CD8-positive, alpha-beta memory T cell (primary cell): ENCODE measurements at regions not wholly inside any gene's neighbourhood (a gene's known extent, or its start where the extent isn't known, plus 50 kb on each side); places are given as distances from the start of the nearest gene placed in this dataset.
A peak's percentile ranks its signal among the peaks of the same experiment; 100 is the strongest.
"Not testable (repeated sequence)": the region's sequence is repeated elsewhere in the genome, so short reads cannot be mapped to it uniquely, and the experiment has no call there.

Experiments
- CTCF ChIA-PET: fragments of 350-600 bp; sonication (Branson Sonifier 250); formaldehyde crosslinking; loops from one replicate; lab custom pipeline; 2021; ENCODE audit warnings: antibody characterized with exemption; lab: Charles Lee
- POLR2A ChIA-PET: fragments of 350-600 bp; sonication (Branson Sonifier 250); formaldehyde crosslinking; loops from one replicate; lab custom pipeline; 2021; ENCODE audit warnings: antibody characterized with exemption; lab: Charles Lee
- DNase-seq, 5 donors: peaks; one replicate each; pipeline versions ENCODE4 v3.0.0 to v3.0.0-alpha.2; 2020 to 2022; ENCODE audit warnings: mixed read lengths in 1 of 5
- H3K27ac ChIP-seq: one replicate; pipeline ENCODE4 v1.7.0; 2013; ENCODE audit warnings: low read depth, mild to moderate bottlenecking, low read length, moderate library complexity
- H3K27me3 ChIP-seq: 2 replicates; pipeline ENCODE4 v1.7.0; 2013; ENCODE audit warnings: low read length, mild to moderate bottlenecking; ENCODE audit not compliant: insufficient read depth, poor library complexity, severe bottlenecking
- H3K36me3 ChIP-seq: 2 replicates; pipeline ENCODE4 v1.7.0; 2013; ENCODE audit warnings: mild to moderate bottlenecking, low read length, moderate library complexity; ENCODE audit not compliant: insufficient read depth
- H3K4me1 ChIP-seq: 2 replicates; pipeline ENCODE4 v1.7.0; 2013; ENCODE audit warnings: mild to moderate bottlenecking, low read length, moderate library complexity; ENCODE audit not compliant: insufficient read depth
- H3K4me3 ChIP-seq: 2 replicates; pipeline ENCODE4 v1.7.0; 2013; ENCODE audit warnings: mild to moderate bottlenecking, low read length
- H3K9me3 ChIP-seq: 2 replicates; pipeline ENCODE4 v1.7.0; 2013; ENCODE audit warnings: mild to moderate bottlenecking, low read length
- H3K27ac Mint-ChIP-seq, 8 donors: one replicate each; pipeline ENCODE4 v1.8.0; 2020 to 2021; ENCODE audit warnings: mixed read lengths in 8 of 8, mild to moderate bottlenecking in 6 of 8, inconsistent platforms in 3 of 8, moderate library complexity in 3 of 8
- H3K27me3 Mint-ChIP-seq, 2 donors: one replicate each; pipeline ENCODE4 v1.8.0; 2020 to 2021; ENCODE audit warnings: mixed read lengths in 2 of 2, mild to moderate bottlenecking in 1 of 2, moderate library complexity in 1 of 2
- H3K36me3 Mint-ChIP-seq, 3 donors: one replicate each; pipeline ENCODE4 v1.8.0; 2020 to 2021; ENCODE audit warnings: mixed read lengths in 3 of 3, inconsistent platforms in 1 of 3, mild to moderate bottlenecking in 1 of 3
- H3K4me1 Mint-ChIP-seq, 3 donors: one replicate each; pipeline ENCODE4 v1.8.0; 2020 to 2021; ENCODE audit warnings: mixed read lengths in 3 of 3, inconsistent platforms in 1 of 3, mild to moderate bottlenecking in 1 of 3
- H3K4me3 Mint-ChIP-seq, 7 donors: one replicate each; pipeline ENCODE4 v1.8.0; 2020 to 2021; ENCODE audit warnings: mixed read lengths in 7 of 7, mild to moderate bottlenecking in 6 of 7, moderate library complexity in 4 of 7, inconsistent platforms in 2 of 7
- H3K9me3 Mint-ChIP-seq, 5 donors: one replicate each; pipeline ENCODE4 v1.8.0; 2020 to 2022; ENCODE audit warnings: mixed read lengths in 5 of 5, mild to moderate bottlenecking in 3 of 5, moderate library complexity in 2 of 5, inconsistent platforms in 1 of 5

DNA sequence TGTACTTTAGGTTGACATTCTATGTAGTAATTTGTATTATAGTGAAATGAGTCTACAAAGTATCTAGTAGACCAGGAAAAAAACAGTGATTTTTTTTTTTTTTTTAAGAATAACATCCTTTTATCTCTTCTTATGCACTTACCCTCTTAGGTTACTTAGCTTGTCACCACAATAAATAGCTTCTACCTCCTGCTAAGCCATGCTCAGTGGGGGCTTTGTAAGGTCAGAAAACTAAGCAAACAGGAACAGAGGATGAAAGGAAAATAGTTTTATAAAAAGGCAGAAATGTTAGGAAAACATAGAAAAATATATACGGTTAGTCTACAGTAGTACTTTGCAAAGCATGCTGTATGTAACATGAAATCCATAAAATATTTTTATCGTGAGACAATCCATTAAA lies 385.3 kb upstream of the ATXN7L3B start:
- no peaks in the 10 kb centered on the region for H3K27me3 ChIP-seq
- Mint-ChIP-seq H3K27ac (no peak overlapping the region), H3K4me3 (no peak overlapping the region), H3K27me3 (no peaks in the 10 kb centered on the region), H3K4me1 (no peaks in the 10 kb centered on the region), H3K36me3 (no peaks in the 10 kb centered on the region), H3K9me3 (peaks cover 0 to 6% (median 4%) of the 10 kb centered on the region in 5 donors)
- ChIA-PET CTCF (no interaction called here), POLR2A (no interaction called here)
- no peaks in the 10 kb centered on the region for H3K4me1 ChIP-seq
- no peak for DNase-seq
- H3K27ac ChIP-seq: no peak overlapping the region
- H3K4me3 ChIP-seq: no peak overlapping the region
- H3K9me3 ChIP-seq: no peaks in the 10 kb centered on the region
- no peaks in the 10 kb centered on the region for H3K36me3 ChIP-seq

GRCh38 chr12:74166096-74166495 lies 371.5 kb upstream of the ATXN7L3B start:
- no peak overlapping the region for H3K27ac Mint-ChIP-seq
- Histone ChIP-seq H3K9me3 (no peaks in the 10 kb centered on the region), H3K27ac (no peak overlapping the region), H3K36me3 (no peaks in the 10 kb centered on the region), H3K4me3 (no peak overlapping the region), H3K27me3 (no peaks in the 10 kb centered on the region), H3K4me1 (no peaks in the 10 kb centered on the region)
- DNase-seq: no peak
- ChIA-PET CTCF (no interaction called here), POLR2A (no interaction called here)
- no peaks in the 10 kb centered on the region for H3K4me1 Mint-ChIP-seq
- no peak overlapping the region for H3K4me3 Mint-ChIP-seq
- peaks cover 0 to 4% (median 2%) of the 10 kb centered on the region in 5 donors for H3K9me3 Mint-ChIP-seq
- H3K27me3 Mint-ChIP-seq: peaks cover 0 to 1% of the 10 kb centered on the region in 2 donors
- peaks cover 0 to 3% (median 0%) of the 10 kb centered on the region in 3 donors for H3K36me3 Mint-ChIP-seq

- Histone ChIP-seq H3K27me3 (no peaks in the 10 kb centered on the region), H3K36me3 (no peaks in the 10 kb centered on the region), H3K27ac (no peak overlapping the region), H3K9me3 (no peaks in the 10 kb centered on the region), H3K4me1 (no peaks in the 10 kb centered on the region), H3K4me3 (no peak overlapping the region)
- Mint-ChIP-seq H3K27me3 (peaks cover 0 to 1% of the 10 kb centered on the region in 2 donors), H3K4me1 (no peaks in the 10 kb centered on the region), H3K36me3 (peaks cover 0 to 3% (median 0%) of the 10 kb centered on the region in 3 donors), H3K27ac (no peak overlapping the region), H3K9me3 (peaks cover 0 to 7% (median 4%) of the 10 kb centered on the region in 5 donors), H3K4me3 (no peak overlapping the region)
- ChIA-PET CTCF (no interaction called here), POLR2A (no interaction called here)
- DNase-seq: no peak
Observed at GRCh38 chr12:74169607-74170006, 368.0 kb upstream of the ATXN7L3B start.

DNA sequence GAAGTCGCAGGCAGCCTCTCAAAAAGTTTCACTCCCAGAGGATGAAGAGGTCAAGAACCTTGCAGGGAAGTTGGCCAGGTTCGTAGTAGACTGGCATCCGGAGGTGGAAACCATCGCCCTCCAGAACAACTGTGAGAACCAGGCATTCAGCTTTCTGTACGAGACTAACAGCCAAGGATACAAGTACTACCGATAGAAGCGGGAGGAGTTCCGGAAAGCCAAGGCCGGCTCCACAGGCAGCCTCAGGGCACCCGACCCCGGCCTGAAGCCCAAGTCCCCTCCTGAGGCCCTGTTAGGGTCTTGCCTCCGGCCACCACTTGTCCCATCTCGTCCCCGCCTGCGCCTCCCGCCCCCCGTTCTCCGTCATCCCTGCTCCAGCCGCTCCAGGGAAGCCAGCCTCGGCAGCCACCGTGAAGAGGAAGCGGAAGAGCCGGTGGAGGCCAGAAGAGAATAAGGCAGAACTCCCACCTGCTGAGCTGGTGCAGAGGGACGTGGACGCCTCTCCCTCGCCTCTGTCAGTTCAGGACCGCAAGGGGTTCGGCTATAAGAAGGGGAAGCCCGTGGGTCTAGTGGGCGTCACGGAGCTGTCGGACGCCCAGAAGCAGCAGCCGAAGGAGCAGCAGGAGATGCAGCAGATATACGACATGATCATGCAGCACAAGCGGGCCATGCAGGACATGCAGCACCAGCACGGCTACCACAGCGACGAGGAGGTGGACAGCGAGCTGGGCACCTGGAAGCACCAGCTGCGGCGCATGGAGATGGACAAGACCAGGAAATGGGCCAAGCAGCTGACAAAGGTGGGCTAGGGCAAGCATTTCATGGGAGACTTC lies 366.8 kb upstream of the ATXN7L3B start:
- H3K27me3 ChIP-seq: no peaks in the 10 kb centered on the region
- peaks cover 0 to 3% (median 0%) of the 10 kb centered on the region in 3 donors for H3K36me3 Mint-ChIP-seq
- ChIA-PET CTCF (no interaction called here), POLR2A (no interaction called here)
- no peak overlapping the region for H3K4me3 ChIP-seq
- H3K27me3 Mint-ChIP-seq: no peaks in the 10 kb centered on the region
- no peaks in the 10 kb centered on the region for H3K4me1 Mint-ChIP-seq
- H3K4me1 ChIP-seq: no peaks in the 10 kb centered on the region
- H3K27ac ChIP-seq: peak overlapping the region; percentile 63
- H3K9me3 ChIP-seq: no peaks in the 10 kb centered on the region
- DNase-seq: no peak
- peaks cover 0 to 10% (median 6%) of the 10 kb centered on the region in 5 donors for H3K9me3 Mint-ChIP-seq
- no peak overlapping the region for H3K27ac Mint-ChIP-seq
- no peaks in the 10 kb centered on the region for H3K36me3 ChIP-seq
- no peak overlapping the region for H3K4me3 Mint-ChIP-seq

DNA sequence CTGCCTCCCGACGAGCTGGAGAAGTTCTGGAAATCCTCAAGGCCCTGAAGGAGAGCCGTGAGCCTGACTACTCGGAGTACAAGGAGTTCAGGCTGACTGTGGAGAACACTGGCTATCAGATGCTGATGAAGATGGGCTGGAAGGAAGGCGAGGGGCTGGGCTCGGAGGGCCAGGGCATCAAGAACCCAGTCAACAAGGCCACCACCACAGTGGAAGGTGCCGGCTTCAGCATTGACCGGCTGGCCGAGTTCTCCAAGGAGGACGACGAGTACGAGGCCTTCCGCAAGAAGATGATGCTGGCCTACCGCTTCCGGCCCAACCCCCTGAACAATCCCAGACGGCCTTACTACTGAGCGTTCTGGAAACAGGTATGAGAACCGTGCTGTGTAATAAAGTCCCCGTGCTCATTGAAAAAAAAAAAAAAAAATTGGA lies 366.1 kb upstream of the ATXN7L3B start:
- CTCF ChIA-PET: no interaction called here
- Histone ChIP-seq H3K4me1 (no peaks in the 10 kb centered on the region), H3K36me3 (no peaks in the 10 kb centered on the region), H3K27me3 (no peaks in the 10 kb centered on the region), H3K9me3 (no peaks in the 10 kb centered on the region), H3K27ac (peak overlapping the region; percentile 63), H3K4me3 (no peak overlapping the region)
- Mint-ChIP-seq H3K9me3 (peaks cover 0 to 15% (median 6%) of the 10 kb centered on the region in 5 donors), H3K27ac (no peak overlapping the region), H3K27me3 (no peaks in the 10 kb centered on the region), H3K4me3 (no peak overlapping the region), H3K4me1 (no peaks in the 10 kb centered on the region), H3K36me3 (peaks cover 0 to 3% (median 0%) of the 10 kb centered on the region in 3 donors)
- POLR2A ChIA-PET: no interaction called here
- peak in 1 of 5 donors; percentile 42 for DNase-seq

- H3K9me3 ChIP-seq, H3K27ac Mint-ChIP-seq, H3K4me3 Mint-ChIP-seq, DNase-seq, H3K4me3 ChIP-seq, CTCF ChIA-PET, H3K4me1 Mint-ChIP-seq, H3K27ac ChIP-seq, POLR2A ChIA-PET, H3K27me3 ChIP-seq, H3K36me3 Mint-ChIP-seq, H3K27me3 Mint-ChIP-seq, H3K36me3 ChIP-seq, H3K4me1 ChIP-seq: not testable (repeated sequence)
- peaks cover 0 to 16% (median 6%) of the 10 kb centered on the region in 5 donors for H3K9me3 Mint-ChIP-seq
Observed at GRCh38 chr12:74174961-74175360, 362.7 kb upstream of the ATXN7L3B start.

DNA sequence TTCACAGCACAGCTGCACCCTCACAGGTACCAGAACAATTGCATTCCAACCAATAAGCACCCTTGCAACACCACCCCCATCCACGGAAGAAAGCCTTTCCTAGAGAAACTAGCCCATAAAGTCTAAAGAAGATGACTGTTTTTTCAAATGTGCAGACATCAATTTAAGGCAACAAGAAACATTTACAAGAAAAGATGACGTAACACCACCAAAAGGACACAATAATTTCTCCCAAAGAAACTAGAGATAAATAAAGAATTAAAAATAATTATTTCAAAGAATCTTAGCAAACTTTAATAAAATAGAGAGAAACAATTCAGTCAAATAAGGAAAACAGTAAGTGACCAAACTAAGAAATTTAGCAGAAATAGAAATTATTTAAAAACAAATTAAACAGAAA lies 352.3 kb upstream of the ATXN7L3B start:
- POLR2A ChIA-PET: no interaction called here
- peaks cover 0 to 6% (median 0%) of the 10 kb centered on the region in 5 donors for H3K9me3 Mint-ChIP-seq

DNA sequence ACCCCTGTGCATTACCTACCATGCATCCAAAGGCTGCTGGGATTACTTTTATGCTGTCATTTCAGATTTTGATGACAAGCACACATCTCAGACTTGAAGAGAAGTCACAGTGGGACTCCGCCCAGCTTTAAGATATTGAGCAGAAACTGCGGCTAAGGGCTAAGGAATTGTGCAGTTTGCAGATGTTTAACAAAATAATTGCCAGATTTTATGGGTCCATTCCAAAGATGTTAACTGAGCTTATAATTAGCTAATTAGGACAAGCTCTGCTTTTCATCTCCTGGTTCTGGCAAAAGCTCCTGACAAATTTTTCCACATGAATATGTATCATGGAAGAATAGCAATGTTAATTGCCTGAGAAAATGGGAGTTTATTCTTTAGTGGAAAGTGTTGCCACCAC lies 344.4 kb upstream of the ATXN7L3B start:
- Mint-ChIP-seq H3K36me3 (no peaks in the 10 kb centered on the region), H3K4me1 (no peaks in the 10 kb centered on the region), H3K4me3 (no peak overlapping the region), H3K9me3 (peaks cover 0 to 7% (median 0%) of the 10 kb centered on the region in 5 donors), H3K27ac (no peak overlapping the region), H3K27me3 (no peaks in the 10 kb centered on the region)
- Histone ChIP-seq H3K27me3 (no peaks in the 10 kb centered on the region), H3K27ac (no peak overlapping the region), H3K4me1 (no peaks in the 10 kb centered on the region), H3K4me3 (no peak overlapping the region), H3K36me3 (no peaks in the 10 kb centered on the region), H3K9me3 (no peaks in the 10 kb centered on the region)
- POLR2A ChIA-PET: no interaction called here
- CTCF ChIA-PET: no interaction called here
- no peak for DNase-seq

More for the DNA sequence above, 352.3 kb upstream of the ATXN7L3B start:
- no peaks in the 10 kb centered on the region for H3K36me3 ChIP-seq
- Mint-ChIP-seq H3K4me3 (no peak overlapping the region), H3K36me3 (no peaks in the 10 kb centered on the region), H3K4me1 (no peaks in the 10 kb centered on the region), H3K27ac (no peak overlapping the region), H3K27me3 (peaks cover 0 to 3% of the 10 kb centered on the region in 2 donors)
- H3K27me3 ChIP-seq: no peaks in the 10 kb centered on the region
- CTCF ChIA-PET: no interaction called here
- no peak overlapping the region for H3K27ac ChIP-seq
- no peak for DNase-seq
- no peaks in the 10 kb centered on the region for H3K9me3 ChIP-seq
- H3K4me3 ChIP-seq: no peak overlapping the region
- no peaks in the 10 kb centered on the region for H3K4me1 ChIP-seq
